ENCODE measurements at regions not wholly inside any gene's neighbourhood (a gene's known extent, or its start where the extent isn't known, plus 50 kb on each side); places are given as distances from the start of the nearest gene placed in this dataset.

DNA sequence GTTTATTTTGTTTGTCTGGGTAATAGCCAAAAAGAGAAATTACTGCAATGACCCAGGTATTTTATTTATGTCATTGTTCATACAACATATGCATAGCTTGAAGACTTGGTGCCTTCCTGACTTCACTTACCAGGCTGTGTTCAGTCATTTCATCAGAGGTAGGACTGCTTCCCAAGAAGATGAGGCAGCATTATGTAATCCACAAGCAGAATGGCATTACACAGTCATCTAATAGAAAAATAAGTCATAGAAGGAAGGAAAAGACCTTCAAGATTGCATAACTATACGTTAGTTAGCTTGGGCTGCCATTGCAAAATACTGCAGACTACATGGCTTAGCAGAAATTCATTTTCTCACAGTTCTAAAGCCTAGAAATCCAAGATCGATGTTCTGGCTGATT is 167.5 kb downstream of the NMUR2 start:
- TF ChIP-seq, protein P1, sequence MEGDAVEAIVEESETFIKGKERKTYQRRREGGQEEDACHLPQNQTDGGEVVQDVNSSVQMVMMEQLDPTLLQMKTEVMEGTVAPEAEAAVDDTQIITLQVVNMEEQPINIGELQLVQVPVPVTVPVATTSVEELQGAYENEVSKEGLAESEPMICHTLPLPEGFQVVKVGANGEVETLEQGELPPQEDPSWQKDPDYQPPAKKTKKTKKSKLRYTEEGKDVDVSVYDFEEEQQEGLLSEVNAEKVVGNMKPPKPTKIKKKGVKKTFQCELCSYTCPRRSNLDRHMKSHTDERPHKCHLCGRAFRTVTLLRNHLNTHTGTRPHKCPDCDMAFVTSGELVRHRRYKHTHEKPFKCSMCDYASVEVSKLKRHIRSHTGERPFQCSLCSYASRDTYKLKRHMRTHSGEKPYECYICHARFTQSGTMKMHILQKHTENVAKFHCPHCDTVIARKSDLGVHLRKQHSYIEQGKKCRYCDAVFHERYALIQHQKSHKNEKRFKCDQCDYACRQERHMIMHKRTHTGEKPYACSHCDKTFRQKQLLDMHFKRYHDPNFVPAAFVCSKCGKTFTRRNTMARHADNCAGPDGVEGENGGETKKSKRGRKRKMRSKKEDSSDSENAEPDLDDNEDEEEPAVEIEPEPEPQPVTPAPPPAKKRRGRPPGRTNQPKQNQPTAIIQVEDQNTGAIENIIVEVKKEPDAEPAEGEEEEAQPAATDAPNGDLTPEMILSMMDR (IDR thresholded peaks at IDR 0.05; ENCODE audit: extremely low read depth in 1 of 2, insufficient read depth in 1 of 2, low read depth in 1 of 2, low read length in 2 of 2), result no peak
- TF ChIP-seq POLR2A (IDR thresholded peaks at IDR 0.05; ENCODE audit: low read depth, low read length) (no peak), EZH2 (IDR thresholded peaks at IDR 0.05; ENCODE audit: borderline replicate concordance, low read depth, low read length, severe bottlenecking) (no peak)

Measured in endothelial cell of umbilical vein (primary cell).